ENCODE measurements at regions not wholly inside any gene's neighbourhood (a gene's known extent, or its start where the extent isn't known, plus 50 kb on each side); places are given as distances from the start of the nearest gene placed in this dataset.
A peak's percentile ranks its signal among the peaks of the same experiment; 100 is the strongest.

- Mint-ChIP-seq H3K4me1 (no peaks in the 10 kb centered on the region), H3K9me3 (peaks cover 2% of the 10 kb centered on the region; the same call in 1 of the 3 replicates), H3K27me3 (ENCODE audit: insufficient read depth, low read depth, poor library complexity) (peaks cover 2% of the 10 kb centered on the region), H3K27ac (no peak overlapping the region), H3K4me3 (no peak overlapping the region), H3K36me3 (ENCODE audit: low read depth) (no peaks in the 10 kb centered on the region)
- H3K36me3 ChIP-seq (ENCODE audit: insufficient read depth) = no peaks in the 10 kb centered on the region
- H3K27me3 ChIP-seq (ENCODE audit: insufficient read depth) = no peaks in the 10 kb centered on the region
- H2AFZ ChIP-seq = no peak overlapping the region
- H3K27ac ChIP-seq (ENCODE audit: low read depth) = no peak overlapping the region
- DNase-seq (ENCODE audit: low spot score) = no peak
- no peak for TF ChIP-seq EZH2phosphoT487 (IDR thresholded peaks at IDR 0.05; ENCODE audit: unreplicated experiment)
- TF ChIP-seq, protein P1, sequence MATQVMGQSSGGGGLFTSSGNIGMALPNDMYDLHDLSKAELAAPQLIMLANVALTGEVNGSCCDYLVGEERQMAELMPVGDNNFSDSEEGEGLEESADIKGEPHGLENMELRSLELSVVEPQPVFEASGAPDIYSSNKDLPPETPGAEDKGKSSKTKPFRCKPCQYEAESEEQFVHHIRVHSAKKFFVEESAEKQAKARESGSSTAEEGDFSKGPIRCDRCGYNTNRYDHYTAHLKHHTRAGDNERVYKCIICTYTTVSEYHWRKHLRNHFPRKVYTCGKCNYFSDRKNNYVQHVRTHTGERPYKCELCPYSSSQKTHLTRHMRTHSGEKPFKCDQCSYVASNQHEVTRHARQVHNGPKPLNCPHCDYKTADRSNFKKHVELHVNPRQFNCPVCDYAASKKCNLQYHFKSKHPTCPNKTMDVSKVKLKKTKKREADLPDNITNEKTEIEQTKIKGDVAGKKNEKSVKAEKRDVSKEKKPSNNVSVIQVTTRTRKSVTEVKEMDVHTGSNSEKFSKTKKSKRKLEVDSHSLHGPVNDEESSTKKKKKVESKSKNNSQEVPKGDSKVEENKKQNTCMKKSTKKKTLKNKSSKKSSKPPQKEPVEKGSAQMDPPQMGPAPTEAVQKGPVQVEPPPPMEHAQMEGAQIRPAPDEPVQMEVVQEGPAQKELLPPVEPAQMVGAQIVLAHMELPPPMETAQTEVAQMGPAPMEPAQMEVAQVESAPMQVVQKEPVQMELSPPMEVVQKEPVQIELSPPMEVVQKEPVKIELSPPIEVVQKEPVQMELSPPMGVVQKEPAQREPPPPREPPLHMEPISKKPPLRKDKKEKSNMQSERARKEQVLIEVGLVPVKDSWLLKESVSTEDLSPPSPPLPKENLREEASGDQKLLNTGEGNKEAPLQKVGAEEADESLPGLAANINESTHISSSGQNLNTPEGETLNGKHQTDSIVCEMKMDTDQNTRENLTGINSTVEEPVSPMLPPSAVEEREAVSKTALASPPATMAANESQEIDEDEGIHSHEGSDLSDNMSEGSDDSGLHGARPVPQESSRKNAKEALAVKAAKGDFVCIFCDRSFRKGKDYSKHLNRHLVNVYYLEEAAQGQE (IDR thresholded peaks at IDR 0.05; ENCODE audit: unreplicated experiment) = no peak
- TF ChIP-seq, protein P2, sequence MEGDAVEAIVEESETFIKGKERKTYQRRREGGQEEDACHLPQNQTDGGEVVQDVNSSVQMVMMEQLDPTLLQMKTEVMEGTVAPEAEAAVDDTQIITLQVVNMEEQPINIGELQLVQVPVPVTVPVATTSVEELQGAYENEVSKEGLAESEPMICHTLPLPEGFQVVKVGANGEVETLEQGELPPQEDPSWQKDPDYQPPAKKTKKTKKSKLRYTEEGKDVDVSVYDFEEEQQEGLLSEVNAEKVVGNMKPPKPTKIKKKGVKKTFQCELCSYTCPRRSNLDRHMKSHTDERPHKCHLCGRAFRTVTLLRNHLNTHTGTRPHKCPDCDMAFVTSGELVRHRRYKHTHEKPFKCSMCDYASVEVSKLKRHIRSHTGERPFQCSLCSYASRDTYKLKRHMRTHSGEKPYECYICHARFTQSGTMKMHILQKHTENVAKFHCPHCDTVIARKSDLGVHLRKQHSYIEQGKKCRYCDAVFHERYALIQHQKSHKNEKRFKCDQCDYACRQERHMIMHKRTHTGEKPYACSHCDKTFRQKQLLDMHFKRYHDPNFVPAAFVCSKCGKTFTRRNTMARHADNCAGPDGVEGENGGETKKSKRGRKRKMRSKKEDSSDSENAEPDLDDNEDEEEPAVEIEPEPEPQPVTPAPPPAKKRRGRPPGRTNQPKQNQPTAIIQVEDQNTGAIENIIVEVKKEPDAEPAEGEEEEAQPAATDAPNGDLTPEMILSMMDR (conservative IDR thresholded peaks at IDR 0.05; ENCODE audit: low read depth in 2 of 2) = 0 out of 4 replicates have a peak, but pooled peaks of 1 of the 2 experiments have one; percentile 14
- TF ChIP-seq CREB1 (CRISPR knock-in tag; IDR thresholded peaks at IDR 0.05; ENCODE audit: low read depth) = no peak
- no peak for ATAC-seq
- no peaks in the 10 kb centered on the region for H3K79me2 ChIP-seq (replicated peaks; ENCODE audit: insufficient read depth)
- peaks cover 17% of the 10 kb centered on the region for H3K9me2 ChIP-seq (ENCODE audit: insufficient read depth)
- no peak overlapping the region for H3K4me3 ChIP-seq
- no peak overlapping the region for H3K4me2 ChIP-seq
- no peaks in the 10 kb centered on the region for H4K20me1 ChIP-seq (replicated peaks; ENCODE audit: insufficient read depth)
- H3K4me1 ChIP-seq (ENCODE audit: insufficient read depth) = no peaks in the 10 kb centered on the region
- H3F3A ChIP-seq (replicated peaks; ENCODE audit: low read depth) = no peaks in the 10 kb centered on the region
Observed at GRCh38 chr20:10823585-10823984, 149.8 kb upstream of the JAG1 start.

DNA sequence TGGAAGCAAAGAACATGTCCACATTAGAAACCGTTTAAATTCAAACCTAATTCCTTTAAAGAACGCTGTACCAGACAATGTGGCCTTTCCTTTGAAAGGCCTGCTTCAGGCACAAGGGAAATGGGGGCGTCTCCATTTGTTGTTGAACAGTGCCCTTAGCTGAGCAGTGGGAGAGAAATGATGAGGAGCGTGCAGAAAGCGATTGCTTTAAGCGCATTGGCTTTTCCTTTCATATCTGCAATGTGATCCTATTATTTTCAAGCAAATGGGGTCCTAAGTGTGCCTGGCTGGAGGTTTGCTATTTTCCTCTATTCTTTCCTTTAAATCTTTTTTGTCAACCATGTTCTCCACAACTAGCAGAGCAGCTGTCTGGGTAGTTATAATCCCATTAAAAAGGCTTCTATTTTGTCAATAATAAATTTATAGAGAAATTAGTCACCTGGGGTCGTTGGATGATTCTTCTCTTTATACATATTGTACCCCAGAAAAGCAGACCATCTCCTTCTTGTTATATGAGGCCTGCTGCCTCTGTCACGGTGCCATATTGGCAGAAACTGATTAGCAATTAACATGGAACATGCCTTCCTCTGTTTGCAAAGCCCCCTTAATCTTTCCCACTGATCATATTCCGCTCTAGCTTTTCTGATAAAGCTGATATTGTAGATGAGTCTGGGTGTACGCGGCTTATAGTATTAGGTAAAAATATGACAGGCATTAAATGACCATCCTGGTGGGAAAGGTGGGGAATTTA is 151.1 kb upstream of the JAG1 start:
- no peak overlapping the region for H3K4me3 Mint-ChIP-seq
- Histone ChIP-seq H2AFZ (no peak overlapping the region), H3K9me2 (ENCODE audit: insufficient read depth) (peaks cover 15% of the 10 kb centered on the region), H3K27ac (ENCODE audit: low read depth) (no peak overlapping the region), H3K4me1 (ENCODE audit: insufficient read depth) (no peaks in the 10 kb centered on the region), H3F3A (replicated peaks; ENCODE audit: low read depth) (no peaks in the 10 kb centered on the region), H4K20me1 (replicated peaks; ENCODE audit: insufficient read depth) (no peaks in the 10 kb centered on the region), H3K4me2 (no peak overlapping the region), H3K4me3 (no peak overlapping the region), H3K79me2 (replicated peaks; ENCODE audit: insufficient read depth) (no peaks in the 10 kb centered on the region), H3K27me3 (ENCODE audit: insufficient read depth) (no peaks in the 10 kb centered on the region), H3K36me3 (ENCODE audit: insufficient read depth) (no peaks in the 10 kb centered on the region)
- H3K36me3 Mint-ChIP-seq (ENCODE audit: low read depth) = no peaks in the 10 kb centered on the region
- H3K27ac Mint-ChIP-seq = no peak overlapping the region
- ATAC-seq = no peak
- H3K9me3 Mint-ChIP-seq = peaks cover 2% of the 10 kb centered on the region; the same call in 1 of the 3 replicates
- DNase-seq (ENCODE audit: low spot score) = no peak
- no peaks in the 10 kb centered on the region for H3K27me3 Mint-ChIP-seq (ENCODE audit: insufficient read depth, low read depth, poor library complexity)
- no peaks in the 10 kb centered on the region for H3K4me1 Mint-ChIP-seq
- TF ChIP-seq EZH2phosphoT487 (IDR thresholded peaks at IDR 0.05; ENCODE audit: unreplicated experiment) (no peak), ETS1 (IDR thresholded peaks at IDR 0.05) (no peak), ZNF331 (CRISPR knock-in tag; IDR thresholded peaks at IDR 0.05; ENCODE audit: low read depth) (no peak), POLR2AphosphoS5 (IDR thresholded peaks at IDR 0.05; ENCODE audit: low read depth) (no peak), STAT1 (IDR thresholded peaks at IDR 0.05; ENCODE audit: unreplicated experiment) (no peak)
- TF ChIP-seq, protein P2 (conservative IDR thresholded peaks at IDR 0.05; ENCODE audit: low read depth in 2 of 2) = no peak

Measured in GM23338 (cell line).